H9 (cell line): ENCODE measurements at regions not wholly inside any gene's neighbourhood (a gene's known extent, or its start where the extent isn't known, plus 50 kb on each side); places are given as distances from the start of the nearest gene placed in this dataset.

Experiments used
- DNase-seq: peaks from one replicate; pipeline ENCODE4 v3.0.0-alpha.2; 2017
- H2AFZ ChIP-seq: one replicate; pipeline ENCODE4 v1.6.1; 2013; ENCODE audit warnings: mild to moderate bottlenecking, low read length, control low read depth, moderate library complexity
- H2AK5ac ChIP-seq: 2 replicates; pipeline ENCODE4 v1.6.1; 2013; ENCODE audit warnings: low read length, control low read depth, mixed read lengths; ENCODE audit not compliant: insufficient read length
- H2BK120ac ChIP-seq: one replicate; pipeline ENCODE4 v1.6.1; 2013; ENCODE audit warnings: low read depth, mild to moderate bottlenecking, low read length, control low read depth, inconsistent platforms; ENCODE audit not compliant: poor library complexity, severe bottlenecking
- H2BK12ac ChIP-seq: 2 replicates; pipeline ENCODE4 v1.6.1; 2013; ENCODE audit warnings: low read length, control low read depth, mixed read lengths, low read depth; ENCODE audit not compliant: insufficient read length
- H2BK15ac ChIP-seq: 2 replicates; pipeline ENCODE4 v1.6.1; 2013; ENCODE audit warnings: low read depth, low read length, control low read depth
- H2BK20ac ChIP-seq: one replicate; pipeline ENCODE4 v1.6.1; 2013; ENCODE audit warnings: low read depth, mild to moderate bottlenecking, low read length, control low read depth, inconsistent platforms; ENCODE audit not compliant: poor library complexity, severe bottlenecking
- H2BK5ac ChIP-seq: 2 replicates; pipeline ENCODE4 v1.6.1; 2013; ENCODE audit warnings: low read length, control low read depth, mixed read lengths; ENCODE audit not compliant: insufficient read length
- H3K14ac ChIP-seq: 2 replicates; pipeline ENCODE4 v1.6.1; 2013; ENCODE audit warnings: low read length, control low read depth; ENCODE audit not compliant: insufficient read depth
- H3K18ac ChIP-seq: 2 replicates; pipeline ENCODE4 v1.6.1; 2013; ENCODE audit warnings: low read depth, mild to moderate bottlenecking, mixed read lengths, low read length, control low read depth; ENCODE audit not compliant: insufficient read length
- H3K23ac ChIP-seq: 2 replicates; pipeline ENCODE4 v1.6.1; 2013; ENCODE audit warnings: low read length, control low read depth, mixed read lengths, low read depth; ENCODE audit not compliant: insufficient read length
- H3K23me2 ChIP-seq: 2 replicates; pipeline ENCODE4 v1.6.1; 2013; ENCODE audit warnings: low read depth, mild to moderate bottlenecking, mixed read lengths, low read length, control low read depth; ENCODE audit not compliant: insufficient read length, poor library complexity, severe bottlenecking
- H3K27ac ChIP-seq: 2 replicates; pipeline ENCODE4 v1.5.1; 2013; ENCODE audit warnings: low read length, control low read depth, mixed read lengths, low read depth; ENCODE audit not compliant: insufficient read length
- H3K27me3 ChIP-seq: 2 replicates; pipeline ENCODE4 v1.6.1; 2013; ENCODE audit warnings: low read length, control low read depth, inconsistent platforms; ENCODE audit not compliant: insufficient read depth
- H3K4ac ChIP-seq: 2 replicates; pipeline ENCODE4 v1.6.1; 2013; ENCODE audit warnings: low read depth, mild to moderate bottlenecking, control low read depth, inconsistent platforms, low read length, moderate library complexity
- H3K4me1 ChIP-seq: 2 replicates; pipeline ENCODE4 v1.6.1; 2013; ENCODE audit warnings: low read length, control low read depth, inconsistent platforms; ENCODE audit not compliant: insufficient read depth
- H3K4me2 ChIP-seq: 2 replicates; pipeline ENCODE4 v1.6.1; 2013; ENCODE audit warnings: low read length, control low read depth, mixed read lengths; ENCODE audit not compliant: insufficient read length, insufficient read depth
- H3K56ac ChIP-seq: 2 replicates; pipeline ENCODE4 v1.6.1; 2013; ENCODE audit warnings: low read depth, mild to moderate bottlenecking, mixed read lengths, low read length, control low read depth; ENCODE audit not compliant: insufficient read length
- H3K79me1 ChIP-seq: 2 replicates; pipeline ENCODE4 v1.6.1; 2013; ENCODE audit warnings: low read depth, mild to moderate bottlenecking, moderate library complexity, low read length, control low read depth, inconsistent platforms; ENCODE audit not compliant: insufficient read depth, poor library complexity, severe bottlenecking
- H3K79me2 ChIP-seq: 2 replicates; pipeline ENCODE4 v1.6.1; 2013; ENCODE audit warnings: low read length, control low read depth, inconsistent platforms; ENCODE audit not compliant: insufficient read depth
- H3K9ac ChIP-seq: 2 replicates; pipeline ENCODE4 v1.6.1; 2013; ENCODE audit warnings: low read length, control low read depth, mixed read lengths; ENCODE audit not compliant: insufficient read length; ENCODE audit errors: extremely low read depth
- H3K9me3 ChIP-seq: one replicate; pipeline ENCODE4 v1.6.1; 2013; ENCODE audit warnings: low read depth, low read length, inconsistent platforms; ENCODE audit not compliant: control insufficient read depth
- H3T11ph ChIP-seq: one replicate; pipeline ENCODE4 v1.6.1; 2013; ENCODE audit warnings: mild to moderate bottlenecking, low read length, control low read depth, inconsistent platforms
- H4K20me1 ChIP-seq: one replicate; pipeline ENCODE4 v1.6.1; 2013; ENCODE audit not compliant: control insufficient read depth, insufficient read length, insufficient read depth
- H4K5ac ChIP-seq: 2 replicates; pipeline ENCODE4 v1.6.1; 2013; ENCODE audit warnings: low read depth, mild to moderate bottlenecking, mixed read lengths, low read length, control low read depth; ENCODE audit not compliant: insufficient read length
- H4K8ac ChIP-seq: replicated peaks from 2 replicates; pipeline ENCODE4 v1.6.1; 2013; ENCODE audit warnings: low read length, control low read depth, mixed read lengths, low read depth; ENCODE audit not compliant: insufficient read length
- H4K91ac ChIP-seq: 2 replicates; pipeline ENCODE4 v1.6.1; 2013; ENCODE audit warnings: low read depth, mild to moderate bottlenecking, moderate library complexity, mixed read lengths, low read length, control low read depth; ENCODE audit not compliant: insufficient read length
- H3K27ac Mint-ChIP-seq, 3 experiments: 2 replicates in 2 of 3; 3 replicates in 1 of 3; pipeline ENCODE4 v1.8.0; 2020 to 2021; ENCODE audit warnings: mixed read lengths in 3 of 3, mild to moderate bottlenecking in 1 of 3, moderate library complexity in 1 of 3
- H3K27me3 Mint-ChIP-seq: 2 replicates; pipeline ENCODE4 v1.8.0; 2021; ENCODE audit warnings: low read depth, mild to moderate bottlenecking, moderate library complexity, mixed read lengths
- H3K36me3 Mint-ChIP-seq, 3 experiments: 2 replicates in 2 of 3; 3 replicates in 1 of 3; pipeline ENCODE4 v1.8.0; 2020 to 2021; ENCODE audit warnings: low read depth in 3 of 3, mixed read lengths in 3 of 3; ENCODE audit not compliant: insufficient read depth in 1 of 3
- H3K4me1 Mint-ChIP-seq, 2 experiments: 2 replicates each; pipeline ENCODE4 v1.8.0; 2020; ENCODE audit warnings: mixed read lengths in 2 of 2
- H3K4me3 Mint-ChIP-seq, 2 experiments: 2 replicates in 1 of 2; 3 replicates in 1 of 2; pipeline ENCODE4 v1.8.0; 2020 to 2021; ENCODE audit warnings: mild to moderate bottlenecking in 2 of 2, mixed read lengths in 2 of 2, moderate library complexity in 1 of 2
- H3K9me3 Mint-ChIP-seq, 2 experiments: 2 replicates in 1 of 2; 3 replicates in 1 of 2; pipeline ENCODE4 v1.8.0; 2020; ENCODE audit warnings: mild to moderate bottlenecking in 2 of 2, mixed read lengths in 2 of 2, moderate library complexity in 1 of 2
- WGBS: extraction: QIAGEN DNeasy Blood & Tissue Kit; methylation state at CpG from one replicate; pipeline ENCODE4 v1.1.7; 2013; ENCODE audit warnings: missing lambda C conversion rate, low lambda C conversion rate, mixed read lengths; ENCODE audit not compliant: insufficient read length; ENCODE audit errors: extremely low coverage; 5-methylcytosine and 5-hydroxymethylcytosine counted together
- TF ChIP-seq, protein P1 (sequence below): fragments of 200-600 bp; sonication (generic); conservative IDR thresholded peaks from 3 replicates; pipeline ENCODE4 v1.8.0; 2021; ENCODE audit warnings: antibody characterized with exemption, mild to moderate bottlenecking

DNA sequence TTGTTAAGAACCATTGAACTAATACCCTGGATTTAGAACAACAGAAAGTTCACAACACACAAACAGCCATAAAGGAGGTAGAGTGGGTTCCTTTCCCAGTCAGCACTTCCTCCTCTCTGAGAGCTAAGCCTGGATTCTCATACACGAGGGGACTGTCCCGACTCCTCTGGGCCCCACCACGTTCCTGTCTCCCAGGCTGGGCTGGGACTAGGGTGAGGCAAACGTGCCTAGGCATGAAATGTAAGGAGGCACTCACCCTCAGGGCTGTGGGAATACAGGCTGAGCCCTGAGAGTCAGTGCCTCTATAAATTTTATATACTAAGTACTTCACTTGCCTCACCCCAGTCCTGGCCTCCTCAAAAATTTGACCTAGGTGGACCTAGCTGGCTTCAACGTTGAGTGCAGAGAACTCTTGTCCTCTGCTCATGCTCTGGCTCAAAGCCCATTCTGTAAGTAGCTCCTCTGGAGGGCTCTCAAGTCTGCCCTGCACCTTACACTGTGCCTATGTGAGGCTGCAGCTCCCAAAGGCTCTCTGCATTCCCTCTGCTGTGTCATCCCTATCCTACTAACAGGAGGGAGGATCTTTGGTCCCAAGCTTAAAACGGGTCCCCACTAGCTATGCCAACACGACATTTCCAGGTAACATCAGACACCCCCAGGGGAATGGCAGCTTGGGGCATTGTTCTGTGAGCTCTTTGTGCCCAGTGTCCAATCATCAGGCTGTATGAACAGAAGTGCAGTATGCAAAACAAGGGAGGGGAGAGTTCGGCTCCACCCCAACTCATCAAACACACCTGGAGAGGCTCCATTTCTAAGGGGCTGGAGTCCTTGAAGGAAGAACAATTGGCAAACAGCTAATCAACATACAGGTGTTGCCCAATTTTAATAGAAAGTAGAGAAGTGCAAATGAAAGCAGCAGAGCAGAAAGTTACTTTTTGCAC lies 233.2 kb downstream of the RPLP1 start:
- Mint-ChIP-seq H3K27me3 (peaks cover 6% of the 10 kb centered on the region), H3K4me1 (peaks cover 7% of the 10 kb centered on the region in 2 experiments), H3K36me3 (peaks cover 0 to 16% (median 8%) of the 10 kb centered on the region in 3 experiments; a peak in 4 of 7 replicates), H3K4me3 (no peak overlapping the region), H3K27ac (no peak overlapping the region; a peak in 1 of 7 replicates), H3K9me3 (peaks cover 26 to 36% of the 10 kb centered on the region in 2 experiments)
- Histone ChIP-seq H3K56ac (no peak overlapping the region), H2BK20ac (no peak overlapping the region), H3K27ac (no peak overlapping the region), H4K20me1 (no peaks in the 10 kb centered on the region), H3K79me1 (no peaks in the 10 kb centered on the region), H3K9ac (no peak overlapping the region), H3K14ac (no peak overlapping the region), H3K4me2 (no peak overlapping the region), H2BK12ac (no peak overlapping the region), H4K91ac (no peak overlapping the region), H3K79me2 (no peaks in the 10 kb centered on the region), H3T11ph (no peak overlapping the region), H2BK15ac (no peak overlapping the region), H3K27me3 (no peaks in the 10 kb centered on the region), H2BK5ac (no peak overlapping the region), H4K8ac (no peak overlapping the region), H3K9me3 (peaks cover 6% of the 10 kb centered on the region), H3K18ac (no peak overlapping the region), H4K5ac (no peak overlapping the region), H2BK120ac (no peak overlapping the region), H2AK5ac (no peak overlapping the region), H3K4me1 (no peaks in the 10 kb centered on the region), H3K23me2 (no peaks in the 10 kb centered on the region), H3K23ac (no peak overlapping the region), H2AFZ (no peak overlapping the region), H3K4ac (no peak overlapping the region)
- no CpG with 5 or more reads among the region's 8 CpGs for WGBS
- TF ChIP-seq, protein P1, sequence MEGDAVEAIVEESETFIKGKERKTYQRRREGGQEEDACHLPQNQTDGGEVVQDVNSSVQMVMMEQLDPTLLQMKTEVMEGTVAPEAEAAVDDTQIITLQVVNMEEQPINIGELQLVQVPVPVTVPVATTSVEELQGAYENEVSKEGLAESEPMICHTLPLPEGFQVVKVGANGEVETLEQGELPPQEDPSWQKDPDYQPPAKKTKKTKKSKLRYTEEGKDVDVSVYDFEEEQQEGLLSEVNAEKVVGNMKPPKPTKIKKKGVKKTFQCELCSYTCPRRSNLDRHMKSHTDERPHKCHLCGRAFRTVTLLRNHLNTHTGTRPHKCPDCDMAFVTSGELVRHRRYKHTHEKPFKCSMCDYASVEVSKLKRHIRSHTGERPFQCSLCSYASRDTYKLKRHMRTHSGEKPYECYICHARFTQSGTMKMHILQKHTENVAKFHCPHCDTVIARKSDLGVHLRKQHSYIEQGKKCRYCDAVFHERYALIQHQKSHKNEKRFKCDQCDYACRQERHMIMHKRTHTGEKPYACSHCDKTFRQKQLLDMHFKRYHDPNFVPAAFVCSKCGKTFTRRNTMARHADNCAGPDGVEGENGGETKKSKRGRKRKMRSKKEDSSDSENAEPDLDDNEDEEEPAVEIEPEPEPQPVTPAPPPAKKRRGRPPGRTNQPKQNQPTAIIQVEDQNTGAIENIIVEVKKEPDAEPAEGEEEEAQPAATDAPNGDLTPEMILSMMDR = no peak
- no peak for DNase-seq
